HepG2 (cell line): ENCODE measurements at regions not wholly inside any gene's neighbourhood (a gene's known extent, or its start where the extent isn't known, plus 50 kb on each side); places are given as distances from the start of the nearest gene placed in this dataset.

Experiments used
- ARHGAP35 ChIP-seq: sonication (generic); formaldehyde crosslinking; IDR thresholded peaks from 2 replicates; pipeline ENCODE4 v1.9.0; 2022; ENCODE audit warnings: mild to moderate bottlenecking, inconsistent platforms, moderate library complexity, missing genetic modification reagents, borderline replicate concordance
- ATF1 ChIP-seq: IDR thresholded peaks from 2 replicates; pipeline ENCODE4 v1.6.1; 2016; ENCODE audit warnings: mild to moderate bottlenecking, control low read depth
- FOXA3 ChIP-seq: IDR thresholded peaks from 2 replicates; pipeline ENCODE4 v1.6.1; 2016; ENCODE audit warnings: missing genetic modification reagents, missing compliant biosample characterization
- HOXA5 ChIP-seq: sonication (generic); formaldehyde crosslinking; IDR thresholded peaks from 2 replicates; pipeline ENCODE4 v1.4.0; 2020; ENCODE audit warnings: missing genetic modification reagents
- IRF2 ChIP-seq: IDR thresholded peaks from 2 replicates; pipeline ENCODE4 v1.6.1; 2018; ENCODE audit warnings: missing genetic modification reagents, missing compliant biosample characterization
- LCORL ChIP-seq, 2 experiments: fragments of 450-650 bp in 1 of 2; sonication (generic) in 1 of 2; formaldehyde crosslinking in 1 of 2; IDR thresholded peaks; 2 replicates each; pipeline versions ENCODE4 v1.5.0 to v1.6.1; 2017 to 2020; ENCODE audit warnings: antibody characterized with exemption in 1 of 2, missing genetic modification reagents in 1 of 2
- NAIF1 ChIP-seq: sonication (generic); formaldehyde crosslinking; IDR thresholded peaks from 2 replicates; pipeline ENCODE4 v1.5.0; 2020; ENCODE audit warnings: mild to moderate bottlenecking, missing genetic modification reagents, borderline replicate concordance
- NRL ChIP-seq: sonication (generic); formaldehyde crosslinking; IDR thresholded peaks from 2 replicates; pipeline ENCODE4 v1.5.0; 2020; ENCODE audit warnings: missing genetic modification reagents, mild to moderate bottlenecking, moderate library complexity, borderline replicate concordance
- PHF21A ChIP-seq: sonication (generic); formaldehyde crosslinking; IDR thresholded peaks from 2 replicates; pipeline ENCODE4 v1.5.0; 2020; ENCODE audit warnings: mild to moderate bottlenecking, missing genetic modification reagents
- PHF8 ChIP-seq: sonication (generic); formaldehyde crosslinking; IDR thresholded peaks from 2 replicates; pipeline ENCODE4 v1.5.0; 2020; ENCODE audit warnings: missing genetic modification reagents
- SRY ChIP-seq: sonication (generic); formaldehyde crosslinking; IDR thresholded peaks from 2 replicates; pipeline ENCODE4 v1.8.0; 2022; ENCODE audit warnings: mild to moderate bottlenecking, missing genetic modification reagents
- TMF1 ChIP-seq: sonication (generic); formaldehyde crosslinking; IDR thresholded peaks from 2 replicates; pipeline ENCODE4 v1.8.1; 2022; ENCODE audit warnings: low read depth, missing genetic modification reagents
- ZNF10 ChIP-seq: sonication (generic); formaldehyde crosslinking; IDR thresholded peaks from 2 replicates; pipeline ENCODE4 v1.4.0; 2020; ENCODE audit warnings: mild to moderate bottlenecking, low read depth, missing genetic modification reagents, borderline replicate concordance
- ZNF224 ChIP-seq: sonication (generic); formaldehyde crosslinking; IDR thresholded peaks from 2 replicates; pipeline ENCODE4 v1.5.0; 2020; ENCODE audit warnings: mild to moderate bottlenecking, missing genetic modification reagents
- ZNF362 ChIP-seq: sonication (generic); formaldehyde crosslinking; IDR thresholded peaks from 2 replicates; pipeline ENCODE4 v1.4.0; 2020; ENCODE audit warnings: missing genetic modification reagents, mild to moderate bottlenecking, borderline replicate concordance
- ZNF501 ChIP-seq: sonication (generic); formaldehyde crosslinking; IDR thresholded peaks from 2 replicates; pipeline ENCODE4 v1.5.1; 2020; ENCODE audit warnings: mild to moderate bottlenecking, moderate library complexity, missing genetic modification reagents
- ZNF503 ChIP-seq: sonication (generic); formaldehyde crosslinking; IDR thresholded peaks from 2 replicates; pipeline ENCODE4 v1.4.0; 2020; ENCODE audit warnings: missing genetic modification reagents
- ZNF550 ChIP-seq: sonication (generic); formaldehyde crosslinking; IDR thresholded peaks from 2 replicates; pipeline ENCODE4 v1.4.0; 2020; ENCODE audit warnings: mild to moderate bottlenecking, missing genetic modification reagents, borderline replicate concordance
- ZNF558 ChIP-seq: sonication (generic); formaldehyde crosslinking; IDR thresholded peaks from 2 replicates; pipeline ENCODE4 v1.9.0; 2022; ENCODE audit warnings: mild to moderate bottlenecking, missing genetic modification reagents, borderline replicate concordance
- ZNF670 ChIP-seq: sonication (generic); formaldehyde crosslinking; IDR thresholded peaks from 2 replicates; pipeline ENCODE4 v1.8.0; 2022; ENCODE audit warnings: mild to moderate bottlenecking, missing genetic modification reagents, borderline replicate concordance
- ZNF747 ChIP-seq: sonication (generic); formaldehyde crosslinking; IDR thresholded peaks from 2 replicates; pipeline ENCODE4 v1.8.1; 2023; ENCODE audit warnings: missing genetic modification reagents, mild to moderate bottlenecking, borderline replicate concordance
- ZNF850 ChIP-seq: sonication (generic); formaldehyde crosslinking; conservative IDR thresholded peaks from 2 replicates; pipeline ENCODE4 v1.9.0; 2021; ENCODE audit warnings: mild to moderate bottlenecking, missing genetic modification reagents
- ZNF879 ChIP-seq: sonication (generic); formaldehyde crosslinking; IDR thresholded peaks from 2 replicates; pipeline ENCODE4 v1.8.1; 2023; ENCODE audit warnings: missing genetic modification reagents
- TF ChIP-seq, protein P1 (sequence below): IDR thresholded peaks from 2 replicates; pipeline ENCODE4 v1.6.1; 2018; ENCODE audit warnings: missing genetic modification reagents, mild to moderate bottlenecking, missing compliant biosample characterization
- TF ChIP-seq, protein P2 (sequence below): sonication (generic); formaldehyde crosslinking; IDR thresholded peaks from 2 replicates; pipeline ENCODE4 v1.4.0; 2020; ENCODE audit warnings: missing genetic modification reagents, mild to moderate bottlenecking, borderline replicate concordance

DNA sequence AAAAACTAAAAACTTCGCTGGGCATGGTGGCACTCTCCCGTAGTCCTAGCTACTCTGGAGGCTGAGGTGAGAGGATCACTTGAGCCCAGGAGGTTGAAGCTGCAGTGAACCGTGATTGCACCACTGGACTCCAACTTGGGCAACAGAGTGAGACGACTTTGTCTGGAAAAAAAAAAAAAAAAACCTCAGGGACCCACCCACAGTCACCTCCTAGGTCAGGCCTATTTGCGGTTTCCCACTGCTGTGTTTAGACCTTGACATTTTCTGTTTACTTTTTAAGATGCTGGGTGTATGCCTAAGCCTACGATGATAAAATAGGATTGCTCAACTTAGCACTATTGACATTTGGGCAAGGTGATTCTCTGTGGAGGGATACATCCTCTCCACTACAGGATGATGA is 197.4 kb upstream of the TBL1X start (continued):
- TF ChIP-seq ZNF503: 0 out of 2 replicates have a peak, but pooled peaks have one; percentile 58
- peak; percentile 93 for TF ChIP-seq ZNF362 (CRISPR knock-in tag)
- no peak for TF ChIP-seq ZNF501 (CRISPR knock-in tag)
- no peak for TF ChIP-seq NRL (CRISPR knock-in tag)
- peak; percentile 90 for TF ChIP-seq FOXA3 (CRISPR knock-in tag)
- TF ChIP-seq ZNF747 (CRISPR knock-in tag): no peak
- no peak for TF ChIP-seq ATF1 (CRISPR knock-in tag)
- TF ChIP-seq LCORL (IDR thresholded peaks at IDR 0.05): no peak
- 0 out of 2 replicates have a peak, but pooled peaks have one; percentile 21 for TF ChIP-seq LCORL (CRISPR knock-in tag; IDR thresholded peaks at IDR 0.05)
- no peak for TF ChIP-seq ZNF670 (CRISPR knock-in tag)
- no peak for TF ChIP-seq ZNF550 (CRISPR knock-in tag)
- no peak for TF ChIP-seq SRY (CRISPR knock-in tag)
- no peak for TF ChIP-seq HOXA5 (CRISPR knock-in tag)
- TF ChIP-seq, protein P1, sequence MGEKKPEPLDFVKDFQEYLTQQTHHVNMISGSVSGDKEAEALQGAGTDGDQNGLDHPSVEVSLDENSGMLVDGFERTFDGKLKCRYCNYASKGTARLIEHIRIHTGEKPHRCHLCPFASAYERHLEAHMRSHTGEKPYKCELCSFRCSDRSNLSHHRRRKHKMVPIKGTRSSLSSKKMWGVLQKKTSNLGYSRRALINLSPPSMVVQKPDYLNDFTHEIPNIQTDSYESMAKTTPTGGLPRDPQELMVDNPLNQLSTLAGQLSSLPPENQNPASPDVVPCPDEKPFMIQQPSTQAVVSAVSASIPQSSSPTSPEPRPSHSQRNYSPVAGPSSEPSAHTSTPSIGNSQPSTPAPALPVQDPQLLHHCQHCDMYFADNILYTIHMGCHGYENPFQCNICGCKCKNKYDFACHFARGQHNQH: no peak
- no peak for TF ChIP-seq TMF1 (CRISPR knock-in tag)
- no peak for TF ChIP-seq NAIF1
- no peak for TF ChIP-seq ZNF558 (CRISPR knock-in tag)
- TF ChIP-seq PHF8 (CRISPR knock-in tag): no peak
- TF ChIP-seq ZNF224 (CRISPR knock-in tag): no peak
- no peak for TF ChIP-seq IRF2 (CRISPR knock-in tag)
- TF ChIP-seq PHF21A (CRISPR knock-in tag): 0 out of 2 replicates have a peak, but pooled peaks have one; percentile 36
- TF ChIP-seq ARHGAP35 (CRISPR knock-in tag): no peak
- TF ChIP-seq ZNF10: no peak
- TF ChIP-seq, protein P2, sequence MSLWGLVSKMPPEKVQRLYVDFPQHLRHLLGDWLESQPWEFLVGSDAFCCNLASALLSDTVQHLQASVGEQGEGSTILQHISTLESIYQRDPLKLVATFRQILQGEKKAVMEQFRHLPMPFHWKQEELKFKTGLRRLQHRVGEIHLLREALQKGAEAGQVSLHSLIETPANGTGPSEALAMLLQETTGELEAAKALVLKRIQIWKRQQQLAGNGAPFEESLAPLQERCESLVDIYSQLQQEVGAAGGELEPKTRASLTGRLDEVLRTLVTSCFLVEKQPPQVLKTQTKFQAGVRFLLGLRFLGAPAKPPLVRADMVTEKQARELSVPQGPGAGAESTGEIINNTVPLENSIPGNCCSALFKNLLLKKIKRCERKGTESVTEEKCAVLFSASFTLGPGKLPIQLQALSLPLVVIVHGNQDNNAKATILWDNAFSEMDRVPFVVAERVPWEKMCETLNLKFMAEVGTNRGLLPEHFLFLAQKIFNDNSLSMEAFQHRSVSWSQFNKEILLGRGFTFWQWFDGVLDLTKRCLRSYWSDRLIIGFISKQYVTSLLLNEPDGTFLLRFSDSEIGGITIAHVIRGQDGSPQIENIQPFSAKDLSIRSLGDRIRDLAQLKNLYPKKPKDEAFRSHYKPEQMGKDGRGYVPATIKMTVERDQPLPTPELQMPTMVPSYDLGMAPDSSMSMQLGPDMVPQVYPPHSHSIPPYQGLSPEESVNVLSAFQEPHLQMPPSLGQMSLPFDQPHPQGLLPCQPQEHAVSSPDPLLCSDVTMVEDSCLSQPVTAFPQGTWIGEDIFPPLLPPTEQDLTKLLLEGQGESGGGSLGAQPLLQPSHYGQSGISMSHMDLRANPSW (CRISPR knock-in tag): no peak
- TF ChIP-seq ZNF879 (CRISPR knock-in tag): no peak
- no peak for TF ChIP-seq ZNF850 (CRISPR knock-in tag)
